Fibroblast of the conjunctiva (primary cell): ENCODE measurements at regions not wholly inside any gene's neighbourhood (a gene's known extent, or its start where the extent isn't known, plus 50 kb on each side); places are given as distances from the start of the nearest gene placed in this dataset.

Experiments used
- DNase-seq: peaks from one replicate; pipeline ENCODE4 v3.0.0-alpha.2; 2010; ENCODE audit warnings: low read depth

- no peak for DNase-seq
Measured at GRCh38 chr15:88403351-88403791, 63.8 kb downstream of the MRPL46 start.

- no peak for DNase-seq
Measured at GRCh38 chr15:88401996-88402656, 65.1 kb downstream of the MRPL46 start.

GRCh38 chr15:88401251-88401995 is 65.8 kb downstream of the MRPL46 start:
- DNase-seq: no peak

- DNase-seq: no peak
Measured at GRCh38 chr15:88400591-88401250, 66.5 kb downstream of the MRPL46 start.

- DNase-seq: no peak
Measured at GRCh38 chr15:88400084-88400483, 67.1 kb downstream of the MRPL46 start.

- no peak for DNase-seq
Measured at GRCh38 chr15:88399021-88399685, 68.0 kb downstream of the MRPL46 start.

GRCh38 chr15:88398011-88398410 is 69.2 kb downstream of the MRPL46 start:
- DNase-seq: no peak

GRCh38 chr15:88397506-88397905 is 69.7 kb downstream of the MRPL46 start:
- DNase-seq: no peak

- no peak for DNase-seq
Measured at GRCh38 chr15:88395872-88396781, 71.1 kb downstream of the MRPL46 start.

- DNase-seq: no peak
Measured at GRCh38 chr15:88395241-88395640, 71.9 kb downstream of the MRPL46 start.

- no peak for DNase-seq
Measured at GRCh38 chr15:88394553-88395145, 72.5 kb downstream of the MRPL46 start.

GRCh38 chr15:88393719-88394519 is 73.3 kb downstream of the MRPL46 start:
- DNase-seq: no peak

GRCh38 chr15:88391700-88392099 is 75.5 kb downstream of the MRPL46 start:
- no peak for DNase-seq

GRCh38 chr15:88391006-88391405 is 76.2 kb downstream of the MRPL46 start:
- no peak for DNase-seq

GRCh38 chr15:88390164-88390901 is 76.9 kb downstream of the MRPL46 start:
- DNase-seq: no peak

GRCh38 chr15:88389120-88389519 is 78.1 kb downstream of the MRPL46 start:
- no peak for DNase-seq

- no peak for DNase-seq
Measured at GRCh38 chr15:88388686-88389085, 78.5 kb downstream of the MRPL46 start.

- DNase-seq: peak; percentile 3
Measured at GRCh38 chr15:88385078-88385700, 82.0 kb downstream of the MRPL46 start.

- no peak for DNase-seq
Measured at GRCh38 chr15:88383354-88383753, 83.8 kb downstream of the MRPL46 start.
